ENCODE measurements at regions not wholly inside any gene's neighbourhood (a gene's known extent, or its start where the extent isn't known, plus 50 kb on each side); places are given as distances from the start of the nearest gene placed in this dataset.

GRCh38 chr20:11810311-11811083 is 107.2 kb upstream of the BTBD3 start:
- TF ChIP-seq CTCF (IDR thresholded peaks at IDR 0.05; ENCODE audit: low read depth, low read length) (no peak), EZH2phosphoT487 (IDR thresholded peaks at IDR 0.05; ENCODE audit: low read depth) (no peak)

All from OCI-LY3 (cell line).